ENCODE measurements at regions not wholly inside any gene's neighbourhood (a gene's known extent, or its start where the extent isn't known, plus 50 kb on each side); places are given as distances from the start of the nearest gene placed in this dataset.

GRCh38 chr14:39548358-39548757 is 116.1 kb upstream of the FBXO33 start:
- no peak for TF ChIP-seq CTCF (conservative IDR thresholded peaks at IDR 0.05)
- TF ChIP-seq ZFX (IDR thresholded peaks at IDR 0.05): no peak

All from C4-2B (cell line).